ENCODE measurements at regions not wholly inside any gene's neighbourhood (a gene's known extent, or its start where the extent isn't known, plus 50 kb on each side); places are given as distances from the start of the nearest gene placed in this dataset.

DNA sequence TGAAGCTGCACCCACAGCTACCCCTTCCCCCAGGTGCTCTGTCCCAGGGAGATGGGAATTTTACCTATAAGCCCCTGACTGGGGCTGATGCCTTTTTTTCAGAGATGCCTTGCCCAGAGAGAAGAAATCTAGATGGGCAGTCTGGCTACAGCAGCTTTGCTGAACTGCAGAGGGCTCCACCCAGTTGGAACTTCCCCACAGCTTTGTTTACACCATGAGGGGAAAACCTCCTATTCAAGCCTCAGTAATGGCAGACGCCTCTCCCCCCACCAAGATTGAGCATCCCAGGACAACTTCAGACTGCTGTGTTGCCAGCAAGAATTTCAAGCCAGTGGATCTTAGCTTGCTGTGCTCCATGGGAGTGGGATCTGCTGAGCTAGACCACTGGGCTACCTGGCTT, 122.6 kb upstream of the MOCS1 start:
- DNase-seq: no peak

GRCh38 chr6:40054602-40055001, 120.3 kb upstream of the MOCS1 start:
- no peak for DNase-seq

DNA sequence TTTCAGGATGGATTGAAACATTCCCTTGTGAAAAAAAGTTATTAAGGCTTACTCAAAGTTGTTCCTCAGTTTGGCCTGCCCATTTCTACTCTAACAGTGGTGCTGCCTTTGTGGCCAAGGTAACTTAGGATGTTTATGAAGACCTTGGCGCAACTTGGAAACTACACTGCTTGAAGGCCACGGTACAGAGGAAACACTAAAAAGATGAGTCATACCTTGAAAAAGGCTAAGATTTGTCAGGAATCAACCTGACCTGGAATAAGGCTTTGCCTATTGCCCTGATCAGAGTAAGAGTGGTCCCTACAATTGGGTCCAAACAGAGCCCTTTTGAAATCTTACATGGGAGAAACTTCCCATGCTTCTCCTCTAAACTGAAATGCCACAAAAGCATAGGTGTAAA, 119.9 kb upstream of the MOCS1 start:
- no peak for DNase-seq

- no peak for DNase-seq
Measured at GRCh38 chr6:40049128-40049527, 114.9 kb upstream of the MOCS1 start.

- no peak for DNase-seq
Measured at GRCh38 chr6:40044196-40044595, 109.9 kb upstream of the MOCS1 start.

DNA sequence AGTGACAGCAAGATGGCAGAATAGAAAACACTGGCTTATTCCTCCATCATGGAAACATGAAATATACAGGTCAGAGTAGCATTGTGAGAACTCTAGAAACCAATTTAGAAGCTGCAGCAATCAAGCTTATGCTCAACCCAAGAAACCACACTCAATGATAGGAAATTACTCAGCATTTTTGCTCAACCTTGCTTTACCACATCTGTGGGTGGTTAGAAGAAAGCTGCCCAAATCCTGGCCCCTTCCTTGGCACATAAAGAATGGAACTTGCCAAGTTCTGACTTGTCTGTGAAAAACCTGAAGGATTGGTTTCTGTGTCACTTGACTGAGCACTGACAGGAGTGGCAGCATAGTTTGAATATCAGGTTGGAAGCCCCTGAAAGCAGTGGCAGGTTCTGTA, 108.0 kb upstream of the MOCS1 start:
- DNase-seq: peak; percentile 27

- no peak for DNase-seq
Measured at GRCh38 chr6:40039042-40039441, 104.8 kb upstream of the MOCS1 start.

- DNase-seq: no peak
Measured at GRCh38 chr6:40038626-40039025, 104.4 kb upstream of the MOCS1 start.

- DNase-seq: no peak
Measured at GRCh38 chr6:40037271-40037670, 103.0 kb upstream of the MOCS1 start.

- DNase-seq: no peak
Measured at GRCh38 chr6:40036186-40036585, 101.9 kb upstream of the MOCS1 start.

DNA sequence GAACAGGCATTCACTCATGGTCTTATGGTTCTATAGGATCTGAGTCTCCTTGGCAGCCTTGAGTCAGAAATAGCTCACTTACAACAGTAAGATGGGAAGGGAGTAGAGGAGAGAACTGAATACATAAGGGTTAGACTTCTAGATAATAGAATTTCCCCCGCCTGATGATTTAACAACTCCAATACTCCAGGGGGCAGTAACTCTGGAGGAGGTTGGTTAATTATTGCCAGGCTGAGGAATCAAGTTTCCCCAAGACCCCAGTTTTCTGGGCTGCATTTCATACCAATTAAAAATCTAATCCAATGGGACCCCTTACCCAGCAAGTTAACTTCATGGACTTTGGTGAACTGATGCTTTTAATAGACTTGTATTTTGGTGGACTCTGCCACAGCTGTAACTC, 94.2 kb upstream of the MOCS1 start:
- no peak for DNase-seq

DNA sequence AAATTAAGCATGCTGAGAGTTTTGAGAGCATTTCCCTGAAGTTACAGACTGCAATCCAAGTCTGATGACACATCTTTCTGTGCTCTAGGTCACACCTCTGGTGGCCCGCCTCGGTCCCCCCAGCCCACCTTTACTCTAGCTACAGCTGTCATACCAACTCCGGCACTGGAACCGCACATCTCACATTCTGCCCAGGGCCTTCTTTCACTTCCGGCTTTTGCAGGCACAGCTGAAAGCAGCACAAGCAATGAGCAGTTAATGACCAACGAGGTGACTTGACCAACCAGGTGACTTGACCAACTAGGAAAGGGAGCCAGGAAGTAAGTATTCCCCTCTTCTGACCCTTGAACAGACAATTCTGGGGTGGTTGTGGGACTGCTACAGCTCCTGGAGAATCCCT, 88.6 kb upstream of the MOCS1 start:
- no peak for DNase-seq

DNA sequence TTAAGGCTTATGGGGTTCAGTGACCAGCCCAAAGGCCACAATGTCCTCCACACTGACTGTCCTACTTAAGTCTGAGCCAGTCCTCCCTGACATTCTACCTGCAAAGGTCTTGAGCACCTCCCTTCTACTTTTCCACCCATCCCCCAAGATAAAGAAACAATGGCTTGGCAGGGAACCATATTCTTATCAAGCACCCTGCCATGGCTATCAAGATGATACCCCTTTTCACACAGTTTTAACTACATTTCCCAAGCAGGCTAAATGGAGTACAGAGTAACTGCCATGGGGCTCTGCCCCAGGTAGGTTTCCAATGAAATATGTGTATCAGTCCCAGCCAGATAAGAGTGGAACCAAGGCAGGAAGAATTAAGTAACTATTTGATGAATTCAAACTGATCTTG, 85.9 kb upstream of the MOCS1 start:
- DNase-seq: no peak

- no peak for DNase-seq
Measured at GRCh38 chr6:40015530-40015929, 81.3 kb upstream of the MOCS1 start.

DNA sequence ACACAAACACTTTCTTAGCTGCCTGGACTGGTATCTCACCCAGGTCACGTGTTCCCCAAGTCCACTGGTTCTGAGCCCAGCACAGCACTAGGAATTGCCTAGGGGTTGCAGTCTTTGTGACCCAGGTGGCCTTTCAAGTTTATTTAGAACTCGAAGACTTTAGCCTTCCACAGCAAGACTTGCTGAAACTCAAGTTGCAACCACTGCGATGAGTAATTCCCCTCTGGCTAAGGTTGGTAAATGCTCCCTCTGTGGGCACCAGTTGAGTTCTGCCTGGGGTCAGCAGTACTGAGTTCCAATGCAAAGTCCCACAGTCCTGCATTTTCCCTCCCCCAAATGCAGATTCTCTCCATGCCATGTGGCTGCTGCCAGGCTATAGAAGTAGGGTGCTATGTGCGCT, 77.6 kb upstream of the MOCS1 start:
- no peak for DNase-seq

DNA sequence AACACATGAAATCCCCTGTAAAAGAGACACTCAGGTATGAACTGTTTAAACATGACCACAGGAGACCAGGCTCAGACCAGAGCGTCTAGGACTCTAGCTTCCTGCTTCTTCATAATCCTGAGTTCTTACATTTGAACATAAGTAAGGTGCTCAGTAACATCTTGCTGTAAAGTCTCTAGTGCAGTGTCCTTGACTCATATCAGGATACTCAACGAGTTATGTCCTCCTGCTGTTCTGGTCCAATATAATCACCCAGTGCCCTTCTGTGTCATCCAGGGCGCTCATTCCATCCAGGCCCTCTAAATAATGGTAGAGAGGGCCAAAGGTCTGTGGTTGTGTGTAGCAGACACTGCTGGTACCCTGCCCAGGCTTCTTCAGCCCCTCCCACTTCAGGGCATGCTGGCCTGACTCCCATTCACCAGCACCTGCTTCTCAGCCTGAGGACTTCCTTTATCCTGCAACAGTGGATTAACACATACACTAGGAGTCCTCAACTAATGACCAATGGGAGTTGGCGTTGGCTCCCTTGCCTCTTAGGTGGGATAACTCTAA, 66.8 kb upstream of the MOCS1 start:
- no peak for DNase-seq

- no peak for DNase-seq
Measured at GRCh38 chr6:39999006-39999867, 65.0 kb upstream of the MOCS1 start.

DNA sequence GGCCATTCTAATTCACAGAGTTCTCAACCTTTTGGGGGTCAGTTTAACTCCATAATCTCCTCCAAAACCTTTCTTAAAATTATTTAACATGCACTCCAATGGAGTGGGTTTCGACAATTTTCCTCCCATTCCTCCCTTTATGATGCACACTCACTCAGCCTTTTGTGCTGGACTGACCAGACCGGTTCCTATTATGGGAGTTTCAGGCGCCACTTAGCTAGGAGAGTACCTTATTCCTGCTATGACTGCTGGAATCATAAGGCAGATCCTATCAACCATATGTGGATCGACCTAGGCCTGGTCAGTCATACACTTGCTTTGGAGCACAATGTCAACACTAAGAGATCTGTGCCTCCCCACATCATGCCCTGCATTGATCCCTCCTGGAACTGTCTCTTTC, 63.9 kb upstream of the MOCS1 start:
- no peak for DNase-seq

DNA sequence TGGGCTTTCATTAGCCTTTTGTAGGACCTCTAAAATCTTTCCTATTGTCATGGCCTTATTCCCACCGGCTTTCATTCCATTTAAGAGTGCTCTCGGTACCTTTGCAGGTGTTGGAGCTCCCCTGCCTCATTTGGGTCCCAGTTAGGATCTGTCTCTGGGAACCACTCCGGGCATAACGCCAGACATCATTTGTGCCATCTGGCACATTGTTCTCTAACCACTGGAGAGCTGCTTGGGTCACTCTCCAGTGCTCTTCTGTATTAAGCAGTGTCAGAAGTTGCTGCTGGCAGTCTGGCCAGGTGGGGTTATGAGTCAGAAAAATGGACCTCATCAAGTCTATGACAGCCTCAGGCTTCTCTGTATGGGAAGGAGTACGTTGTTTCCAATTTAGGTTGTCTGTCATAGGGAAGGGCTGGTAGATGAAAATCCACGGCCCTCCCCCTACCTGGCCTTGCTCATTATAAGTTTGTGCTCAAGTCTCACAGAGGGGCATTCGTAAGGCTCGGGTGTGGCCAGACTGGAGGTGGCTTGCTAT, 62.9 kb upstream of the MOCS1 start:
- DNase-seq: no peak

GRCh38 chr6:39995633-39996032, 61.4 kb upstream of the MOCS1 start:
- no peak for DNase-seq

- DNase-seq: no peak
Measured at GRCh38 chr6:39992861-39993622, 58.8 kb upstream of the MOCS1 start.
